ENCODE measurements at regions not wholly inside any gene's neighbourhood (a gene's known extent, or its start where the extent isn't known, plus 50 kb on each side); places are given as distances from the start of the nearest gene placed in this dataset.

DNA sequence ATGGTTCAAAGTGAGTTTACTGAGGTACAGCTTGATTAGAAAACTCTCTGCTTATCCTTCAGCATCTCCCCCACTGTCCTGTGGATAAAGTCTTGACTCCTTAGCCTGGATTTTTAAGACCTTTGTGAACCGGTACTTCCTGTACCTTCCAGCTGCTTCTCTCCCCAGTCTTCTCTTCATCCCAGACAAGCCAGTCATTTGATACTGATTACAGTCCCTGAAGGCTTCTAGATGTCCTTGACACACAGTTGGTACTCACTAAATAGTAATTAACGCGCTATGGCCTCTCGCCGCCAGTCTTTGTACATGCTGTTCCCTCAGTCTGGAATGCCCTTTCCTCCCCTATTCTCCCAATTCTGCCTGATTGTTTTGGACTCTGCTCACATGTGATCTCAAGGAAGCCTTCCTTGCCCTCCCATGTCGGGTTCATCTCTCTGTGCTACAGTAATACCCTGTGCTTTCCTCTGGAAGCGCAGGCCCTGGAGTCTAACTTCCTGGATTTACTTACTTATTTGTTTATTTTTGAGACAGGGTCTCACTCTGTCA is 50.6 kb upstream of the PTGR2 start:
- DNase-seq, result no peak

GRCh38 chr14:73797543-73798265 is 53.9 kb upstream of the PTGR2 start:
- no peak for DNase-seq

DNA sequence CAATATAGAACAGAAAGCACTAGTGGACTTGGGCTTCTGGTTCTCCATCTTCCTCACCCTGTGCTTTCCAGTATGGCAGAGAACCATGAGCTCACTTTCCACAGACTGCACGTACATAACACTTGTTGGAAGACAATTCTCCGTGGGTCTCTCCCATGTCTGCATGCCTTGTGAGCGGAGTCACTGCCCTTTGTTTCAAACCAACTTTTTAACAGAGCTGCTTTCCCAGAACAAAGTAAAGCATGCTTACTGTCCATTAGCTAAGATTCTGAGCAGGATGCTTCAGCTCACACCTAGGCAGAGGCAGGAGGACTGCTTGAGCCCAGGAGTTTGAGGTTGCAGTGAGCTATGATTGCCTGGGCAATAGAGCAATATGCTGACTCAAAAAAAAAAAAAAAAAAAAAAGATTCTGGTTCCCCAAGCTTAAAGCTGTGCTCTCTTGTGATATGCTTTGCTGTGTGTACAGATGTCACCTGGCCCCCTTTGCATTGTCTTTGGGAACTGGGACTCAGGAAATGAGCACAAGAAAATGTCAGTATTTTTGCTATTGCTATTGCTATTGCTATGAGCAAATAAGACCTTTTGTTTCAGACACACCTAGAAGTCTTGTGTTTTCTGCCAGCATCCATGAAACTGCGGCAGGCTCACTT is 54.6 kb upstream of the PTGR2 start:
- no peak for DNase-seq

DNA sequence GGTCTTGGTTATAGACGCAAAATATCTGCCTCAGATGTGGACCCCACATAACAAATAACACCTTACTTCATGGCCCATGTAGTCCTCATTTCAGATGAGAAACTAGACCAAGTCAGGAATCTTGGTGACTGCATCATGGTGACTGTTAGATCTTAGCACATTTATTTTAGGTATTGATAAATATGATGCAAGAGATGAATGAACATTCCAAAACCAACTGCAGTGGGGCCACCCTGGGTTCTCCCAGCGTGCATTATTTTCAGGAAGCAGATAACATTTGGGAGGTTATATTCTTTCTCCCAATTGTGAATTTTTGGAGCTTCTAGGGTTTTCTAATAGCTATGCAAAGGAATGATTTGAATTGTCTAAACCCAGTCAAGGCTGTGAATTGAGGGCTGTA is 55.2 kb upstream of the PTGR2 start:
- DNase-seq, result no peak

GRCh38 chr14:73795974-73796373 is 55.7 kb upstream of the PTGR2 start:
- DNase-seq, result no peak

DNA sequence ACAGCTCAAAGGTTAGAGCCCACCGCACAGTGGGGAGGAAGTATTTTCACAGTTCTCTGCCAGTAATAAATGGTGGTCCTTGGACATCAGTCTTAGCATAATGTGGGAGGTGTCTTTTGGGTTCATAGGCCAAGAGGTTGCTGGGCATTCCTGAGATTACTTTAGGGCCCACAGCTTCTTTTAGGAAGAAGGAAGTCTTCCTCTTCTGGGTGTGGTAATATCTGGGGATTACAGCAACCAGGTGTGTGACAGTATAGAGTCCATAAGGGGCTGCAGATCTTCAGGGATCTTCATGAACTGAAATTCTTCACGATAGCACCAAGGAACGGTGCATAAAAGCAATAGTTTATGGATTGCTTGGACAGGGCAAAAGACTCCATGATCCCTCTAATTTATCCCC is 56.2 kb upstream of the PTGR2 start:
- DNase-seq, result no peak

DNA sequence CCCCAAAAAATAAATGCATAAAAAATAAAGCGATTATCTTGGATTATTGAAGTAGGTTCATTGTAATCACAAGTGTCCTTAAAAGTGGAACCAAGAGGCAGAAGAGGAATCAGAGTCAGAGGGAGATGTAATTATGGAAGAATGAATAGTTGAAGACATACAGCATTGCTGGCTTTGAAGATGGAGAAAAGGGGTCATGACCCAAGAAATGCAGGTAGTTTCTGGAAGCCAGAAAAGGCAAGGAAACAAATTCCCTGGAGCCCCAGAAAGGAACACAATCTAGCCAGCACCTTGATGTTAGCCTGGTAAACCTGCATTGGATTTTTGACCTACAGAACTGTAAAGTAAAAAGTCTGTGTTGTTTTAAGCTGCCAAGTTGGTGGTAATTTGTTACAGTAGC is 57.5 kb upstream of the PTGR2 start:
- no peak for DNase-seq

- no peak for DNase-seq
Measured at GRCh38 chr14:73792481-73792880, 59.1 kb upstream of the PTGR2 start.

DNA sequence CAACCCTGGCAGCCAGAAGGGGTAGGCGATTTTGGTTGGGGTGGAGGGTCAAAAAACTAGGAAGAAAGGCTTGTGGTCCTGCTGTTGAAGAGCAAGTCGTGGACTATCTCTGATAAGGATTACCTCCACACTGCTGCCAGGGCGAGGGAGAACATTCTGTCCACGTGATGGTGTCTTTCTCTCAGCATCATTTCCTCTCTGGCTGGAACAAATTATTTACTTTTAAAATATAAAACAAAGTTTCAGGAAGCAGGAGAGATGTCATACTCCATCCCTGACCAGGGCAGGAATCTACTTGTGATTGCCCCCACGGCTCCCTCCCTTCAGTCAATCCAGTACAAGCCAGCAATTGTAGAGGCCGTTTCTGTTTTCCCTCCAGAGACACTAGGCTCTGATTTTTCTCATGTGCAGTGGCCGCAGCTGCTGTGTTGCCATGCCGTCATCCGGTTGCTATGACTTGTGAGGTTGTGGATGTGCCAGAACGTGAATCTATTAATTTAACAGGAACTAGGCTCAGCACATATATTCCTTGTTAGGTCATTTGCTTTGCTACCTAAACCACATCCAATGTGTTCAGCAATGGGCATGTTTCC is 61.5 kb upstream of the PTGR2 start:
- DNase-seq, result no peak

DNA sequence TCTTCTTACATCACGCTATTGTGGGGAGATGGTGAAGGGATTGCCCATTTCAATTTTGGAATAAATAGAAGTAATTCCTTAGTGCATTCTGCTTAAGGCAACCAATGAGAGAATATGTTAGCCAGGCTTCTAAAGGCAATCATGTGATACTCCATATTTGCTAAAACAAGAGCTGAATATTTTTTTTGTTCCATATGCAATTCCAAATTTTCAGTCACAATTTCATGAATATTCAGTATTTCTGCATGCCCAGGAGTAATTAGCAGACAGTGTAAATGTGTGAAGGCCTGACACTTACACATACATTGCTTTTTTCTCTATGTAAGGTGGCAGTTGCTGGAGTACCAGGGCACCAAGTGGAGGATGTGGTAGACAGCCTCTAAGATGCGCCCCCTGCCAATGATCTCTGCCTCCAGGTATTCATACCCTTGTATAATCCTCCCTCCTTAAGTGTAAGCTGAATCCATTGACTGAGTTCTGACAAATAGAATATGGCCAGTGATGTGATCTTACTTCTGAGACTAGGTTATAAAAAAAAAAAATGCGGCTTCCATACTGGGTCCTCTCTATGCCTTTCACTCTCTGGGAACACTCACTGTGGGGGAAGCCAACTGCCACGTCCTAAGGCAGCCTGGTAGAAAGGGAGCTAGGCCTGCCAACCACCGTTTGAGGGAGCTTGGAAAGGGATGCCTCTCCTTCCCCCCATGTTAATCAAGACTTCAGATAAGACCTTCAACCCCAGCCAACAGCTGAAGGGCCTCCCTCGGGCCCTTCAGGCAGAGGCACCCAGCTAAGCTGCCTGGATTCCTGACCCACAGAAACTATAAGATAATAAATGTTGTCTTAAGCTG is 62.7 kb upstream of the PTGR2 start:
- no peak for DNase-seq

DNA sequence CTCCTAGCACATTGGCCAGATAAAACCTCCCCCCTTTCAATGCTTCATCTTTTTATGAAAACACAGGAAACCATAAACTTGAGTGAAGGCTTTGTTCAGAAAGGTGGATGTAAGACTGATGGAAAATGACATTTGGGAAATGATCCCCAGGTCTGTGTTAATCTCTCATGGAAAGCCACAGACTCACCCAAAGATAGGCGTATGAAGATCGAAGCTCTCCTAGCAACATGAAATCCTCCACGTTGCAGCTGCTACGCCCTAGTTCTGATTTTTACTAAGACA is 63.4 kb upstream of the PTGR2 start:
- DNase-seq, result no peak

GRCh38 chr14:73787486-73788316 is 63.9 kb upstream of the PTGR2 start:
- DNase-seq, result peak; percentile 59 to 60

- DNase-seq, result peak; percentile 56 to 67
Measured at GRCh38 chr14:73786636-73787485, 64.8 kb upstream of the PTGR2 start.

DNA sequence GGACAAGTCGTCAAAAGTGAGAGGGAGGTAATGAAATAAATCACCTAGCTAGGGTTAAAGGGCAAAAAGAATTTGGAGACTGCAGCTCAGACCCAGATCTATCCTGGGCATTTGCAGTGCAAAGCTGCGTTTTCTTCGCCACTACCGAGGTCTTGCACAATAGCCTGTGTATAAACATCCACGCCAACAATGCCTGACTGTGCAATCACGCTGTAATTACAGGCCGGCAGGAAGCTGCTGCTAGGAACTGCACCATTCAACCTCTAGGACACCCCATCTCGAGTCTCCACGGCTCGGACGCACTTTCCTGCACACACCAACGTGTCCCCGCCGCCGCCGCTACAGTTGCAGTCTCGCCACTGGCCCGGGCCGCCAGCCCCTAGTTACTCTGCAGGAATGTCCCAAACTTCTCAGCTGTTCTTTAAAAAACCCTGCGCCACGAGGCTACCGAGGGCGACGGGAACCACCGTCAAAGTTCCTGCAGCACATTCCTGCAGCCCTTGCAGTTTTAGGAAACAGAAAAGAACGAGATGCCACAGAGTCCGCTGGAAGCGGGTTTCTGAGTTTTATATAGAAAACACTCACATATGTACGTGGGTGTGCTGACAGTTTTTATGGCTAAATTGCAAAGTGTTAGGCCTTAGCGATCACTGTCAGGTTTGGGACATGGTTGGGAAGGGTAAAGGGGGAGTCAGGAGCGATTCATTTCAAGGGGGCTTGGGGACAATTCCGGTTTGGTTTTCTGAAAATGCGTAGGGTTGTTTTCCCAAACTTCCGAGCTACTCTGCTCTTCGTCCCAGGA is 65.6 kb upstream of the PTGR2 start:
- peak; percentile 63 to 69 for DNase-seq

DNA sequence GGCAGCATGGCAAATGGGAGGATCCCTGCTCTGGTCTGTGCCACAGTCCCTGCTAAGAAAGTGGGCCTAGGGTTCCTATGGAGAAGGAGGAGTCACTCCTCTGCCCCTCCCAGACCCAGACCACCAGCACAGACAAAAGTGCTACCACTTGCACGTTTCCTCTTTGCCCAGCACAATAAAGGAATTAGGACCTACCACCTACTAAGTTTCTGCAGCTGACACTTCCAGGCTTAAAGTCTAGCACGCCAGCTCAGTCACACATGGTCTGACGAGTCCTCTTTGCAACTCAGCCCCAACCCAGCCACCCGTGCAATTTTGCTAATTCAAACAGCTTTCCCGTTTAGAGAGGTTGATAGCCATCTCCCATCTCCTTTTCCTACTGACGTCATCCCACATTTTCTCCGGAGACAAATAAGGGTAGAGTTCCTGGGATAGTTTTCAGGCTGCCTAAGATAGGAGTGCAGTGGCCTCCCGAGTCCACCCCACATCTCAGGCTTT is 66.2 kb upstream of the PTGR2 start:
- peak in 1 of 2 donors; percentile 31 for DNase-seq

- DNase-seq, result no peak
Measured at GRCh38 chr14:73784988-73785313, 66.7 kb upstream of the PTGR2 start.

DNA sequence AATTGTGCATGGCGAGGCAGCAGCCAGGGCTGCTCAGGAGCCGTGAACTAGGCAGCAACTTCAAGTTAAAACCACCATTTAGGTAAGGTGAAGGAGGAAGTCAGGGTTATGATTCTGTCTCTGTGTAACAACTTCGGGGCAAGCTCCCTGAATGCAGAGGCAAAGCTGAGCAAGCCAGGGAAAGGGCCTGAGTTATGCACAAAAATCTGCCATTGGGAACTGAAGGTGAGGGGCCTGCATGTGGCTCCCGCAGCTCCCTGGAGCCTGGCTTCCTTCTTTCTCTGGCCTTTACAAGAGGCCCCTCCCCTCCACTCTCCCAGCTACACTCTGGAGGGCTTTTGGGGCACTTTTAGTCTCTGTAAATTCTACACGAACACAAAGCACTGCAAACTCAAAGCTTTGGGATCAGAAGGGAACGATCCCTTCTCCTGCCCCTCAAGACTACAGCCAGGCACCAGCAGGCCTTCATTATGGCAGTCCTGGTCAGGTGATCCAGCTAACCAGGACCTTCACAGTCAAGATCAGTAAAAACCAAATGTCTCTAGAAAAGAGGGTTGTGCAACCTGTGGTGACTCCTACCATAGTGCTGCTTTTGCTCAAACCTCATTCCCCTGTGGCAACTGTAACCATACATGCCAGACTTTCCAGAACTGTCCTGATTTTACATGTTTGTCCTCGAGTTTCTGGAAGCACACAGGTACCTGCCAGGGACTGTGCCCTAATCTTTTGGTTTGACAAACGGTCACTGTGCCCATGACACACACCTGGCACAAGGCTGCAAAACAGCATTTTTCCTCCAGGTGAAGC is 67.2 kb upstream of the PTGR2 start:
- DNase-seq, result no peak

GRCh38 chr14:73783107-73783727 is 68.4 kb upstream of the PTGR2 start:
- DNase-seq, result no peak

- no peak for DNase-seq
Measured at GRCh38 chr14:73782623-73783022, 68.4 kb upstream of the PNMA1 start.

Data from stimulated activated CD4-positive, alpha-beta T cell treated with anti-CD3 and anti-CD28 coated beads, Interleukin-2, amount 100 ng/mL, for 24 hours (primary cell).